ENCODE measurements at regions not wholly inside any gene's neighbourhood (a gene's known extent, or its start where the extent isn't known, plus 50 kb on each side); places are given as distances from the start of the nearest gene placed in this dataset.

DNA sequence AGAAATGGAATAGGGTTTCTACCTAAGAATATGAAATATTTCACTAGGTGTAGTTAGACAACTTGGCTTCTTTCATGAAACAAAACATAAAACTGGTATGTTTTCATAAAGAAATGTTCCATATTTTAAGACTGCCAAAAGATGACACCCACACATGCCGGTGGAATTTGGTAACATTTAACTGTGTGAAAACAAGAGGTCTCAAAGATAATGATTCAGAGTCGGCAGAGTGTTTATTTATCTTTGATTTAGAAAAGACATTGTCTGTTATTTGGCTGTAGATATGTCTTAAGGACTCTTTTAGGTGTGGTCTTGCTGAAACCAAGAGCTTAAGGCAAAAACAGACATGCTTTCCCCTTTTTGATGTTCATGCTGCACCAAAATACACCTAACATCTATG, 63.5 kb upstream of the FN1 start:
- no peak overlapping the region for H3K4me3 ChIP-seq (ENCODE audit: low read depth, low read length)
- TF ChIP-seq, protein P1, sequence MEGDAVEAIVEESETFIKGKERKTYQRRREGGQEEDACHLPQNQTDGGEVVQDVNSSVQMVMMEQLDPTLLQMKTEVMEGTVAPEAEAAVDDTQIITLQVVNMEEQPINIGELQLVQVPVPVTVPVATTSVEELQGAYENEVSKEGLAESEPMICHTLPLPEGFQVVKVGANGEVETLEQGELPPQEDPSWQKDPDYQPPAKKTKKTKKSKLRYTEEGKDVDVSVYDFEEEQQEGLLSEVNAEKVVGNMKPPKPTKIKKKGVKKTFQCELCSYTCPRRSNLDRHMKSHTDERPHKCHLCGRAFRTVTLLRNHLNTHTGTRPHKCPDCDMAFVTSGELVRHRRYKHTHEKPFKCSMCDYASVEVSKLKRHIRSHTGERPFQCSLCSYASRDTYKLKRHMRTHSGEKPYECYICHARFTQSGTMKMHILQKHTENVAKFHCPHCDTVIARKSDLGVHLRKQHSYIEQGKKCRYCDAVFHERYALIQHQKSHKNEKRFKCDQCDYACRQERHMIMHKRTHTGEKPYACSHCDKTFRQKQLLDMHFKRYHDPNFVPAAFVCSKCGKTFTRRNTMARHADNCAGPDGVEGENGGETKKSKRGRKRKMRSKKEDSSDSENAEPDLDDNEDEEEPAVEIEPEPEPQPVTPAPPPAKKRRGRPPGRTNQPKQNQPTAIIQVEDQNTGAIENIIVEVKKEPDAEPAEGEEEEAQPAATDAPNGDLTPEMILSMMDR (IDR thresholded peaks at IDR 0.05; ENCODE audit: borderline replicate concordance, insufficient read depth, low read depth, low read length), result no peak

DNA sequence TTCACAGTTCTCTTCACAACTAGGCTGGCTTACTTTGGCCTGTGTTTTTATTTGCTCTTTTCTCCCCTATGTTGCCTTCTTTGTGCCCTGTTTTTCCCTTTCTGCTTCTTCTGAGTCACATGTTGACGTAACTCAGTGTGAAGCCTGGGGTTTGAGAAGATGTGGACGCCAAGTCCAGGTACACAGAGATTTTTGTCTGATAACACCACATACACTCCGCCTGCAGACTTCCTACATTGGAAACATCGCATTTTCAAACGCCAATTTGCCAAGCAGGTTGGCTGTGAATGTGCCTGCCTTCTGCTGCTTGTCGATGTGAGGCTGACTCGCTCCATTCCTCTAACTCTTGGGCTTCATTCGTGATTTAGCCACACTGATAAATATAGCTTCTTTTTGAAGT, 62.6 kb upstream of the FN1 start:
- TF ChIP-seq, protein P1 (IDR thresholded peaks at IDR 0.05; ENCODE audit: borderline replicate concordance, insufficient read depth, low read depth, low read length), result no peak
- H3K4me3 ChIP-seq (ENCODE audit: low read depth, low read length), result no peak overlapping the region

DNA sequence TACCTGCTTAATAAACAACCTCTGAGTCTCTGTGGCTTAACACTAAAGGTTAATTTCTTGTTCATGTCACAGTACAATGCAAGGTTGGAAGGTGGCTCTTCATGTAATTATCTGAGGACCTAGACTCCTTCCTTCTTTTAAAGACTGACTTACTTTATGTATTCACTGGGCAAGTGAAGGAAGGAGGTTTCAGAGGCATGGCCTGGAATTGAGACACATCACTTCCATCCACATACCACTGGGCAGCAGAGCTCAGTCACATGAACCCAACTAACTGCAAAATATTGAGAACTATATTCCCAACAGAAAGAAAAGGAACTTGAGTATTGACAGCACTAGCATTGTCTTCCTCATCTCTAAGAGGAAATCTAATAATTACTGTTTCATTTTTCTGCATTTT, 57.5 kb upstream of the FN1 start:
- H3K4me3 ChIP-seq (ENCODE audit: low read depth, low read length), result no peak overlapping the region
- TF ChIP-seq, protein P1 (IDR thresholded peaks at IDR 0.05; ENCODE audit: borderline replicate concordance, insufficient read depth, low read depth, low read length), result no peak

DNA sequence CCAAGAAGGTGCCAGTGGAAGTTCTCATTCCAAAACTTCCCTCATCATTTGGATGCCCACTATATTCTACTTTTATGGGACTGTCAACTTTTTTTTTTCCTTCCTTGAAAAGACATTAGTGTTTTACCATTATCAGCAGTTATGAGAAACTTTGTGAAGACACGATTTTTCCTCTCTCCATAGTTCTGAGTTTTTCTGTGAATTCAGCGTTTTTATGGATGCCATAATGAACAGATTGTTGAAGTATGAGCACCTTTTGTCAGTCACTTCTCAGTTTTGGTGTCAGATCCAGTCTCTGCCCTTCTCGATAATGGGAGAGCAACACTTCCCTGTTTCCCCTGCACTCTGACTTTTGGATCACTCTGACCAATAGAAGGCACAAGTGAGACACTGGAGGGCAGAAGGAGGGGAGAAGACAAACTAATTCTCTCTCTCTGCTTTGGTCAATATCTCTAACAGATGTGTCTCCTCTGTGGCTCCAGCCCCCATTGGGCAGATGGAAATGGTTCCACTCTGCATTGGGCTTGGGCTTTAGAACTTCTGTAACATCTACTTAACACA, 53.5 kb upstream of the FN1 start:
- H3K4me3 ChIP-seq (ENCODE audit: low read depth, low read length), result no peak overlapping the region
- TF ChIP-seq, protein P1 (IDR thresholded peaks at IDR 0.05; ENCODE audit: borderline replicate concordance, insufficient read depth, low read depth, low read length), result no peak

DNA sequence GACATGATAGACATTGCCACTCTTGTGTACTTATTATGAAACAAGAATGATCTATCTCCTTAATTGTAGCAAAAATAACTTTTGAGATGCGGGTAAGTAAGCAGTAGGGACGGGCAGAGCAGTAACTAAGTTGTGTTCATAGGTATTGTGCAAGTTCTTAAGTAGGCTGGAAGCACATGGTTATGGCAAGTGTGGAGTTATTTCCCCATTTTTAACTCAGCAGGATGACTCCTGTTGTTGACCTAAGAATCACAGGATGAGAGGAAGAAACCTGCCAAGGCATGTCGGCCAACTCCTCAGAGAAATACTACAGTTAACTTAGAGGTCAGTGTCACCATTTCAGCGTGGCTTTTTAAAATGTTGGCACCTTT, 51.1 kb upstream of the FN1 start:
- TF ChIP-seq, protein P1 (IDR thresholded peaks at IDR 0.05; ENCODE audit: borderline replicate concordance, insufficient read depth, low read depth, low read length), result no peak

DNA sequence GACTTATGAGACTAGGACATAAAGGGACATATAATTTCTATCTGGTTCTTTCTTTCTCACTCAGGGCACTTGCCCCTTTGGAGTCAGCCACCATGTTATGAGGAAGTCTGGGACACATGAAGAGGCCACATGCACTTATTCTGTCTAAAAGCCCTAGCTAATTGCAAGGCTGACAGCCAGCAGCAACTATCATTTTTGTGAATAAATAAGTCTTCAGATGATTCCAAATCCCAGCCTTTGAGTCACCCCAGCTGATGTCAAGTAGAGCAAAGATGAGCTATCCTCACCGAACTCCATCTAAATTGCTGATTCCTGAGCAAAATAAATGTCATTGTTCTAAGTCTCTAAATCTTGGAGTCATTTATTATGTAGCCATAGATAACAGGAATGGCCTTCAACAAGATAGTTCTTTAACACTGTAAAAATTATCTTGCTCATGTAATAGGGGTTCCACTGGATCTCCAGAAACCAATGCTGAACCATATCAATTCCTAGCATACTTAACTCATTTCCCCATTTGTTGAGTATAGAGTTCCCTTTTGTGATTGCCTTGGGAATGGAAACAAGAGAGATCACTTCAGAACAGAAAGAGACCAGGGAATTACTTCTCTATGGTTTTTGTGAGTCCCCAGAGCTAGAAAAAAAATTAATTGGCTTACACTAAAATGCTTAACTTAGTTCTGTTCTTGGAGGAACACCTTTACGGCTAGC, 50.6 kb upstream of the FN1 start:
- H3K4me3 ChIP-seq (ENCODE audit: low read depth, low read length), result no peak overlapping the region
- TF ChIP-seq, protein P1 (IDR thresholded peaks at IDR 0.05; ENCODE audit: borderline replicate concordance, insufficient read depth, low read depth, low read length), result no peak

More for the DNA sequence above, 51.1 kb upstream of the FN1 start:
- H3K4me3 ChIP-seq (ENCODE audit: low read depth, low read length), result no peak overlapping the region
